ENCODE measurements at regions not wholly inside any gene's neighbourhood (a gene's known extent, or its start where the extent isn't known, plus 50 kb on each side); places are given as distances from the start of the nearest gene placed in this dataset.

GRCh38 chr13:65508338-65508737, 1721.8 kb downstream of the PCDH9 start:
- no peak for TF ChIP-seq CTCF (IDR thresholded peaks at IDR 0.05)
- TF ChIP-seq EP300 (IDR thresholded peaks at IDR 0.05): no peak
- TF ChIP-seq POLR2AphosphoS5 (IDR thresholded peaks at IDR 0.05): no peak
- no peak for TF ChIP-seq POLR2A (IDR thresholded peaks at IDR 0.05)

All from gastroesophageal sphincter (tissue), 3 donors.